ENCODE measurements at regions not wholly inside any gene's neighbourhood (a gene's known extent, or its start where the extent isn't known, plus 50 kb on each side); places are given as distances from the start of the nearest gene placed in this dataset.

DNA sequence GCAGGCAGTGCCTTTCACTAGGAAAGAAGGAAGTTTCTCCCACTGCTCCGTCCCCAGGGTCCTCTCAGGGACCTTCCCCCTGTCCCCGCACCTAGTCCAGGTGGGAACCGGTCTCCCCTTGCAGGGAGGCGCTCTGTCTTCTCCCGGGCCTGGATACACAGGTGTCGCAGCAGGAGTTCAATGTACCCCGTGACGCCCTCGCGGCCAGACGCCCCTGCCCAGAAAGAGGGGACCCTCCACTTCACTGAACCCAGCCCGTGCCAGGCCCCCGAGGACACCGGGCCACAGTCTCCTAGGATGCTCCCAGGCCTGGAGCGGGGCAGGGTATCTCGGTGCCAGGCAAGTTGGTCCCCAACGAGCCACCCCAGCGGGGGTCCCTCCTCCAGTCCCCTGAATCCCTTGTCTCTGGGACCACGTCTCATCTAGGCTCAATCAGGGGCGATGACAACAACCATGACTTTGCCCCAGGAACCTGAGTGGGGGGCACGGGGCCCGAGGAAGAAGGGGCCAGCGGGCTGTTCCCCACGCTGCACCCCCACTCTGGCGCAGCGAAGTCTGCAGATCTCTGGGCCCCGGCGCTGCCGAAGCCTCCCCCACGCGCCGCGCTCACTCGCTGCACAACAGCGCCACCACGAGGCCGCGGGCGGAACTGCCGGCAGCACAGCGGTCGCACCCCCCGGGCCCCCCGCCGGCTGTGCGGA, 103.0 kb downstream of the EDN3 start:
- peak; percentile 75 for DNase-seq (ENCODE audit: low read depth, low spot score)

GRCh38 chr20:59403962-59404314, 103.5 kb downstream of the EDN3 start:
- DNase-seq (ENCODE audit: low read depth, low spot score): no peak

DNA sequence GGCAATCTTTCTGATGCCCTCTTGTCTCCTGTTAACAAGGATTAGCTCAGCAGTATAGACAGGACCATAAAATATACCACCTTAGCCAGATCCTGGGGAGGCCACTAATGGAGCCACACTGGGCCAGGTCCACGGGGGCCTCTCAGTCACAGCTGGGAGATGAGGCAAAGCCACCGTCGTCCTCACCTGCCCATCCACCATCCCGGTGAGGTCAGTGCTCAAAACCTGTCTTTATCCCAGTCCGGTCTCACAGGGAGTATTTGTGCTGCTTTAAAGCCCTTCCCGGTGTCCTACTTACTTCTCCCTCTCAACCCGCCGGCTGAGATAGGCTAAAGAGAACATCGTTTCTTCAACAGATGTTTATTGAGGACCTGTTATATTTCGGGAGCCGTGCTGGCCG, 104.3 kb downstream of the EDN3 start:
- no peak for DNase-seq (ENCODE audit: low read depth, low spot score)

GRCh38 chr20:59405226-59406200, 105.1 kb downstream of the EDN3 start:
- peak; percentile 71 for DNase-seq (ENCODE audit: low read depth, low spot score)

- no peak for DNase-seq (ENCODE audit: low read depth, low spot score)
Observed at GRCh38 chr20:59406446-59406845, 106.0 kb downstream of the EDN3 start.

GRCh38 chr20:59411170-59411569, 110.8 kb downstream of the EDN3 start:
- no peak for DNase-seq (ENCODE audit: low read depth, low spot score)

DNA sequence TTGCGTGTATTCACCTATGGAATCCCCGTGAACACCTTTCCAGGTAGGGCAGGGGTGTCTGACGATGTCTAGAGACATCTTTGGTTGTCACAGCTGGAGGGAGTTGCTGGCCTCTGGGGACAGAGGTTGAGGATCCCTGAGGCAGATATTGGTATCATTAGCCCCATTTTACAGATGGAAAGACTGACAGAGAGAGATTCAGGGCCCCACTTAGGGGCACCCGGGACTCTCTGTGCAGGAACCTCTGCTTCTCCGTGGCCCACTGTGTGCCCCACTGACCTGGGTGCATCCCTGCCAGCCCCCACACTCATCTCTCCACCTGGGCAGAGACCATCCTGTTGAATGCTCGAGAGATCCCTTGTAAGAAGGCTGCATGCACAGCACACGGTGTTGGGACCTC, 111.2 kb downstream of the EDN3 start:
- no peak for DNase-seq (ENCODE audit: low read depth, low spot score)

- no peak for DNase-seq (ENCODE audit: low read depth, low spot score)
Observed at GRCh38 chr20:59412181-59412580, 111.8 kb downstream of the EDN3 start.

- peak; percentile 96 for DNase-seq (ENCODE audit: low read depth, low spot score)
Observed at GRCh38 chr20:59412875-59413284, 112.5 kb downstream of the EDN3 start.

DNA sequence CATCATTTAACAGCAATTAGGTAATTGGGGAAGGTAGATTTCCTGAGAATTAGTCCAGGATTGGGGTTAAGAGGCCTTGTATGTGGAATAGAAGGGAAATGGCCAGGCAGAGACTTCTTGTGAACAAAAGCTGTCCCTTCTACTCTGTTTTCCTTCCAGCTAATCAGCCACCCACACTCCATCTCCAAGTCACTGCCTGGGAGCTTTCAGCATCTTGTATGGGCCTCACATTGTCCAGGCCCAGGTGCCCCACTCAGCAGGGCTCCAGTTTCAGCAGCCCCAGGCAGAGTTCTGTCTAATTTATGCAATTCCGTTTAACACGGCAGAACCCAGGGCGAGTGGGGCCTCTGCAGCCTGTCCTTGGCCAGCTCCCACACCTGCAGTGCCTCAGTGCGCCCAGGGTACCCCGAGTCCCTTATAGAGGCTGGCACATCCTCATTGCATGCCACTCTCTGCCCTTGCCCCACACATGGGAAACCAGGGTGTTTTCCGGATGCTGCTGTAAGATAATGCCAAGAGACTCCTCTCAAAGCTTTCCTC, 113.0 kb downstream of the EDN3 start:
- peak; percentile 89 for DNase-seq (ENCODE audit: low read depth, low spot score)

- no peak for DNase-seq (ENCODE audit: low read depth, low spot score)
Observed at GRCh38 chr20:59414936-59415623, 114.7 kb downstream of the EDN3 start.

DNA sequence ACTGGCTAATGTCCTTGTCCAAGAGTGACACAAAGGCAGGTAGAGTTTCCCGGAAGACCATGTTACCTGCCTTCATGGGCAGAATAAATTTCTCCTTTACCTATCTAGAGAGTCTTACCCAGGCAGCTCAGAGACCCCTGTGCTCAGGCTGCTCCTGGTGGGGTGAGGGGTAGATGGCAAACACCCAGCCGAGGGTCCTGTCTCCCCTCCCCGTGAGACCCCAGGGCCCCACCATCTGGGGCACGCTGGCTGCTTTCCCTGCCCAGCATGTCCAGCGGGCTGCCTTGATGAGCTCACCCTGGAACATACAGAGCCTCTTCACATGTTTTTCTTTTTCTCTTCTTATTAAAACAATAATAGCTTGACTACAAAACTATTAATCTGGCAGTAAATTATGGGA, 116.5 kb downstream of the EDN3 start:
- no peak for DNase-seq (ENCODE audit: low read depth, low spot score)

DNA sequence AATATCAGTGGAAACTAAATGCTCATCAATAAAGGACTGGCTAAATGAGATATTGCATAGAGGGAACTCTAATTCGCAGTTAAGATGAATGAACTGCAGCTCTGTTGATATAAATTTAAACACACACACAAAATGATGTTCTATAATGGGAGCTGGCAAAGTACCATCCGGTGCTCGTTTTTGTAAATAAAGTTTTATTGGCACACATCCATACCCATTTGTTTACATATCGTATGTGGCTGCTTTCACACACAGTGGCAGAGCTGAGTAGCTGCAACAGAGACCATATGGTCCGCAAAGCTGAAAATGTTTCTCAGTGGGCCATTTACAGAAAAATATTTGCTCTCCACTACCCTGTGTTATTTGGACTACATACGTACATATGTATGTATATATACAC, 120.7 kb downstream of the EDN3 start:
- no peak for DNase-seq (ENCODE audit: low read depth, low spot score)

DNA sequence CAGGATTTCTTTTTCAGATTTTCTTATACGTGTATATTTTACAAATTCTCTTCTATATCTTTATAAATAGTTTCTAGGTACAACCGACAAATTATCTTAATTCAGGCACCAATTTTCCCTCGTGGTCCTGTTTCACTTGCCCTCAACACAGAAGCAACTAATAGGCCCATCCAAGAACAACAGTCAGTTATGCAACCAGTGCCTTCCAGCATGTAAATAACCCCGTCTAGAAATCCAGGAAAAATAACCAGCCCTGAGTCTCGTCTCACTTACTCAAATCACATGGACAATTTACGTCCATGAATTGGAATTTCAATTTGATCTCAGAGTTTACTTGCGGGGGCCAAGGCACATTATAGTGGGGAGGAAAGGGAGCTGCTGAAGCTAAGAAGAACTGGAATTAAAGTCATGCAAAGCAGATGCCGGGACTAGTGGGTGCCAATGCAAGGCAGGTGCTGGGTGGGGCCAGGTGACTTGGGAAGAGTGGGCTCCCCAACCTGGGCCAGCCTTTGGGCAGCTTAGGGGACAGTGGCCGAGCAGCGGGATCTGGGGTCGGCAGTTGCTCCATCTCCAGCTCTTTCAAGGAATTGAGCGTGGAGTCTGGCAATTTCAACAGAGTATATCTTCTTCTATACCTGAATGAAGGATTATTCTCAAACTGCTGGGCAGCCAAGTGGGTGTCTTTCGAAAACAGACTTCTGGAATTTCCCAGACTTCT, 121.7 kb downstream of the EDN3 start:
- DNase-seq (ENCODE audit: low read depth, low spot score): no peak

DNA sequence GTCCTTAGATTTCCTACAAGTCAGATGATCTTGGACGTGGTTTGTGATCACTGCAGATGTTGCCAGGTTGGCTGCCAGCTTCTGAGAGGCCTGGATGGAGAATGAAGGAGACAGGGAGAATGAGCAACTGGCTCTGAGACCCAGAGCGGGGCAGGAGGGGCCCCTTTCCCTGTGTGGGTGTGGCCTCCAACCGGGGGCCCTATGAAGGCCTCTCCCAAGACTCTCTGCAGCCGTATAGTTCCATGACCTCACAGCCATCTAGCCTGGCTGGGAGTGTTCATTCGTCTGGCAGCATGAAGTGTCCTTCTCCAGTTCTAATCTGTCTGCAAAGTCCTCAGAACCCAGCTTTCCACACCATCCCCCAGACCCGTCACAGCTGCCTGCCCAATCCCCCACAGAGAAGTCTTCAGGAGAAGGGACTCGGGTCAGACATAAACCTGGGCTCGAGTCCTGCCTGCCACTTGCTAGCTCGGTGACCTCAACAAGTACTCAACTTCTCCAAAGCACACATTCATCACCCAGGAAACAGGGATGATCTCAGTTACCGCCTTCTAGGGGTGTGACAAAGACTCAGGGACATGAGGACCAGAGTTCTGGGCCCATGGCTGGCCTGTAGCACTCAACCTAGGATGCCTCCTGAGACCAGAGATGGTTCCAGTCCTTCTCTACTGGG, 122.6 kb downstream of the EDN3 start:
- no peak for DNase-seq (ENCODE audit: low read depth, low spot score)

GRCh38 chr20:59424976-59425375, 124.6 kb downstream of the EDN3 start:
- DNase-seq (ENCODE audit: low read depth, low spot score): no peak

GRCh38 chr20:59425572-59425971, 125.2 kb downstream of the EDN3 start:
- no peak for DNase-seq (ENCODE audit: low read depth, low spot score)

DNA sequence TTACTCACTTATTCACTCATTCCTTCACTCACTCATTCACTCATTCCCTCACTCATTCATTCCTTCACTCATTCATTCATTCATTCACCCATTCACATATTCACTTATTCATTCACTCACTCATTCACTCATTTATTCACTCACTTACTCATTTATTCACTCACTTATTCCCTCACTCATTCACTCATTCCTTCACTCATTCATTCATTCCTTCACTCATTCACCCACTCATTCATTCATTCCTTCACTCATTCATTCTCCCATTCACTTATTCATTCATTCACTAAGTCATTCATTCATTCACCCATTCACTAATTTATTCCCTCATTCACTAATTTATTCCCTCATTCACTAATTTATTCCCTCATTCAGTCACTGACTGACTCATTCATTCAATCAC, 127.6 kb downstream of the EDN3 start:
- no peak for DNase-seq (ENCODE audit: low read depth, low spot score)

DNA sequence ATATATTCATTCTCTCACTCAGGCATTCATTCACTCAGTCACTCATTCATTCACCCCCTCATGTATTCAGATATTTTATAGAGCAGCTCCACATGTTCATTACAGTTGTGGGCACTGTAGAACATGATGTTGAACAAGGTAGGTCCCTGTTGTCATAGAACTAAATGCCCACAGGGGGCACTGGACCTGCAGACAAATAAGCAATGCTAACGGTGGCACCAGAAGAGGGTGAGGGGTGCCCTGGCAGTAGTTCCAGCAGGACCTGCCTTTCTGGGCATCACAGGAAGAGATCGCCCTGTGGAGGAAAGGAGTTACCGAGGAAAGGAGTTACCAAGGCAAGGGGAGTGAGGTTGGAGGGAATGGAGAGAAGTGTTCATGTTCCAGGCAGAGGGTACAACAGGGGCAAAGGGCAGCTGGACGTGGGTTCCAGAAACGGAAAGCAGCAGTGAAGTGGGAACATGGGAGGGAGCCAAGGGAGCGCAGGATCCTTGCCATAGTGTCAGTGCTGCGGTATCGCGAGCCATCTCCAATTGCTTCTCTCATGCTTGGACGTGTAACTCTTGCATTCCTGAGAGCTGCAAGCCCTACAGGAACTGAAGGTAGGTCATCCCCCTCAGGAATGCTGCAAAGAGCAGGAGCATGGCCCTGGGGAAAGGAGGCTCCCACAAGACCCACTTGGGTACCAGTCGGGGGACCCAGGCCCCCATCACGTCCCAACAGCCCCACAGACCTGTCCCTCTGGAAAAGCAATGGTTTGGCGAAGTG, 128.2 kb downstream of the EDN3 start:
- peak; percentile 37 for DNase-seq (ENCODE audit: low read depth, low spot score)

- no peak for DNase-seq (ENCODE audit: low read depth, low spot score)
Observed at GRCh38 chr20:59429396-59429795, 129.0 kb downstream of the EDN3 start.

All from ELF-1 (cell line).